H1 (cell line): ENCODE measurements at regions not wholly inside any gene's neighbourhood (a gene's known extent, or its start where the extent isn't known, plus 50 kb on each side); places are given as distances from the start of the nearest gene placed in this dataset.

Experiments used
- CTCF ChIA-PET: fragments of 300-600 bp; sonication (Branson Sonifier 250); formaldehyde crosslinking; loops from one replicate; lab custom pipeline; 2021; ENCODE audit not compliant: partially characterized antibody; lab: Charles Lee
- POLR2A ChIA-PET: fragments of 300-600 bp; sonication (Branson Sonifier 250); formaldehyde crosslinking; loops from one replicate; lab custom pipeline; 2021; ENCODE audit warnings: inconsistent platforms; ENCODE audit not compliant: partially characterized antibody; lab: Charles Lee
- DNase-seq, 2 experiments: peaks; one replicate each; pipeline versions ENCODE4 v3.0.0 to v3.0.0-alpha.2; 2010 to 2022; ENCODE audit warnings: low spot score in 2 of 2, low read depth in 1 of 2, mixed read lengths in 1 of 2
- FAIRE-seq: peaks from 2 replicates; lab custom pipeline; 2011; peaks lifted over from hg19 to GRCh38; lab: Jason Lieb, UNC
- H2AFZ ChIP-seq: 2 replicates; pipeline ENCODE4 v1.8.1; 2012; ENCODE audit warnings: low read length, inconsistent platforms
- H2AK5ac ChIP-seq: 2 replicates; pipeline ENCODE4 v1.6.1; 2013; ENCODE audit warnings: low read depth, low read length
- H2BK120ac ChIP-seq: replicated peaks from 2 replicates; pipeline ENCODE3; 2013; ENCODE audit warnings: low read depth, low read length, inconsistent platforms
- H2BK12ac ChIP-seq: 2 replicates; pipeline ENCODE4 v1.6.1; 2013; ENCODE audit warnings: low read depth, low read length
- H2BK15ac ChIP-seq: 2 replicates; pipeline ENCODE4 v1.6.1; 2013; ENCODE audit warnings: low read length
- H2BK20ac ChIP-seq: 2 replicates; pipeline ENCODE4 v1.6.1; 2013; ENCODE audit warnings: low read length
- H2BK5ac ChIP-seq: 2 replicates; pipeline ENCODE4 v1.6.1; 2013; ENCODE audit warnings: low read depth, low read length
- H3K14ac ChIP-seq: 2 replicates; pipeline ENCODE4 v1.6.1; 2013; ENCODE audit warnings: inconsistent platforms; ENCODE audit not compliant: insufficient read length
- H3K18ac ChIP-seq: 2 replicates; pipeline ENCODE4 v1.6.1; 2013; ENCODE audit warnings: low read length; ENCODE audit errors: extremely low read depth
- H3K23ac ChIP-seq: 2 replicates; pipeline ENCODE4 v1.6.1; 2013; ENCODE audit warnings: inconsistent platforms; ENCODE audit not compliant: insufficient read length
- H3K23me2 ChIP-seq: 2 replicates; pipeline ENCODE4 v1.6.1; 2013; ENCODE audit warnings: low read depth, low read length
- H3K27ac ChIP-seq: 2 replicates; pipeline ENCODE4 v1.6.1; 2011; ENCODE audit warnings: low read depth, low read length, inconsistent platforms
- H3K27me3 ChIP-seq, 4 experiments: replicated peaks in 1 of 4; 1 replicate in 1 of 4; 2 replicates in 3 of 4; pipeline versions ENCODE4 v1.6.1 to v1.8.1; 2011 to 2013; ENCODE audit warnings: low read length in 3 of 4, mild to moderate bottlenecking in 3 of 4, inconsistent platforms in 2 of 4, mixed read lengths in 2 of 4, moderate library complexity in 1 of 4; ENCODE audit not compliant: control insufficient read depth in 3 of 4, insufficient read depth in 3 of 4; ENCODE audit errors: extremely low read depth in 1 of 4
- H3K36me3 ChIP-seq, 4 experiments: 2 replicates each; pipeline versions ENCODE4 v1.6.1 to v1.8.1; 2011 to 2013; ENCODE audit warnings: mild to moderate bottlenecking in 4 of 4, low read length in 3 of 4, moderate library complexity in 2 of 4, control low read depth in 1 of 4, inconsistent platforms in 1 of 4; ENCODE audit not compliant: insufficient read depth in 4 of 4, control insufficient read depth in 2 of 4
- H3K4ac ChIP-seq: replicated peaks from 2 replicates; pipeline ENCODE3; 2013; ENCODE audit warnings: low read length, low read depth, mixed read lengths, inconsistent platforms; ENCODE audit not compliant: insufficient read length
- H3K4me1 ChIP-seq, 4 experiments: replicated peaks in 1 of 4; 1 replicate in 1 of 4; 2 replicates in 3 of 4; pipeline versions ENCODE4 v1.6.1 to v1.8.1; 2011 to 2013; ENCODE audit warnings: low read length in 3 of 4, inconsistent platforms in 2 of 4, mixed read lengths in 1 of 4; ENCODE audit not compliant: insufficient read depth in 4 of 4, control insufficient read depth in 3 of 4
- H3K4me2 ChIP-seq, 2 experiments: 2 replicates each; pipeline versions ENCODE4 v1.6.1 to v1.8.1; 2011 to 2013; ENCODE audit warnings: low read depth in 2 of 2, low read length in 2 of 2, control low read depth in 1 of 2, inconsistent platforms in 1 of 2, mild to moderate bottlenecking in 1 of 2; ENCODE audit not compliant: insufficient read depth in 1 of 2
- H3K4me3 ChIP-seq, 4 experiments: fragments of 200-600, 300-600 bp in 1 of 4; sonication (generic), shearing (Covaris generic), sonication (Bioruptor Twin) in 1 of 4; 2 replicates each; pipeline versions ENCODE4 v1.5.1 to v1.8.1; 2011 to 2016; ENCODE audit warnings: low read length in 4 of 4, low read depth in 3 of 4, control low read depth in 2 of 4, inconsistent platforms in 2 of 4, mild to moderate bottlenecking in 2 of 4, mixed read lengths in 1 of 4, moderate library complexity in 1 of 4; ENCODE audit not compliant: insufficient read depth in 2 of 4; ENCODE audit errors: extremely low read depth in 1 of 4
- H3K56ac ChIP-seq: replicated peaks from 2 replicates; pipeline ENCODE3; 2013; ENCODE audit warnings: low read depth, mild to moderate bottlenecking, mixed read lengths, low read length, inconsistent platforms; ENCODE audit not compliant: insufficient read length
- H3K79me1 ChIP-seq: 2 replicates; pipeline ENCODE4 v1.6.1; 2013; ENCODE audit warnings: low read depth, low read length, control low read depth
- H3K79me2 ChIP-seq, 2 experiments: 2 replicates each; pipeline versions ENCODE4 v1.6.1 to v1.8.1; 2012 to 2013; ENCODE audit warnings: low read length in 2 of 2, mild to moderate bottlenecking in 2 of 2, inconsistent platforms in 1 of 2; ENCODE audit not compliant: insufficient read depth in 2 of 2, control insufficient read depth in 1 of 2
- H3K9ac ChIP-seq, 4 experiments: replicated peaks in 1 of 4; 1 replicate in 1 of 4; 2 replicates in 3 of 4; pipeline versions ENCODE4 v1.6.1 to v1.8.1; 2011 to 2013; ENCODE audit warnings: low read depth in 3 of 4, low read length in 3 of 4, control low read depth in 2 of 4, mild to moderate bottlenecking in 2 of 4, moderate library complexity in 2 of 4, inconsistent platforms in 1 of 4; ENCODE audit errors: extremely low read depth in 1 of 4
- H3K9me3 ChIP-seq, 2 experiments: 2 replicates each; pipeline versions ENCODE4 v1.6.1 to v1.8.1; 2012 to 2013; ENCODE audit warnings: mild to moderate bottlenecking in 2 of 2, moderate library complexity in 2 of 2, control low read depth in 1 of 2, inconsistent platforms in 1 of 2, low read depth in 1 of 2, low read length in 1 of 2, mixed read lengths in 1 of 2; ENCODE audit not compliant: insufficient read depth in 2 of 2
- H4K20me1 ChIP-seq, 2 experiments: replicated peaks in 1 of 2; 2 replicates each; pipeline versions ENCODE3 to v1.8.1; 2011 to 2013; ENCODE audit warnings: inconsistent platforms in 2 of 2, low read length in 2 of 2, mild to moderate bottlenecking in 1 of 2; ENCODE audit not compliant: insufficient read depth in 2 of 2, control insufficient read depth in 1 of 2
- H4K5ac ChIP-seq: 2 replicates; pipeline ENCODE4 v1.6.1; 2013; ENCODE audit warnings: low read length, low read depth, mixed read lengths, inconsistent platforms; ENCODE audit not compliant: insufficient read length
- H4K8ac ChIP-seq: 2 replicates; pipeline ENCODE4 v1.8.0; 2013; ENCODE audit warnings: mild to moderate bottlenecking, moderate library complexity, low read length, inconsistent platforms; ENCODE audit not compliant: insufficient read depth; ENCODE audit errors: extremely low read depth
- H4K91ac ChIP-seq: replicated peaks from 2 replicates; pipeline ENCODE3; 2013; ENCODE audit warnings: low read length, mixed read lengths, inconsistent platforms; ENCODE audit not compliant: insufficient read length
- CEBPB ChIP-seq: IDR thresholded peaks from 2 replicates; pipeline ENCODE4 v1.6.1; 2012; ENCODE audit warnings: low read depth, low read length
- EZH2 ChIP-seq: fragments of 200-600 bp; sonication (generic); IDR thresholded peaks from 2 replicates; pipeline ENCODE4 v1.7.1; 2012; ENCODE audit warnings: low read depth, mild to moderate bottlenecking, moderate library complexity, low read length, inconsistent platforms; ENCODE audit not compliant: severe bottlenecking
- RXRA ChIP-seq: IDR thresholded peaks from 2 replicates; pipeline ENCODE4 v1.6.1; 2011; ENCODE audit warnings: low read depth, mild to moderate bottlenecking, low read length, moderate library complexity; ENCODE audit not compliant: insufficient read depth
- SRF ChIP-seq: IDR thresholded peaks from 2 replicates; pipeline ENCODE4 v1.6.1; 2011; ENCODE audit warnings: mild to moderate bottlenecking, low read depth, low read length, moderate library complexity

DNA sequence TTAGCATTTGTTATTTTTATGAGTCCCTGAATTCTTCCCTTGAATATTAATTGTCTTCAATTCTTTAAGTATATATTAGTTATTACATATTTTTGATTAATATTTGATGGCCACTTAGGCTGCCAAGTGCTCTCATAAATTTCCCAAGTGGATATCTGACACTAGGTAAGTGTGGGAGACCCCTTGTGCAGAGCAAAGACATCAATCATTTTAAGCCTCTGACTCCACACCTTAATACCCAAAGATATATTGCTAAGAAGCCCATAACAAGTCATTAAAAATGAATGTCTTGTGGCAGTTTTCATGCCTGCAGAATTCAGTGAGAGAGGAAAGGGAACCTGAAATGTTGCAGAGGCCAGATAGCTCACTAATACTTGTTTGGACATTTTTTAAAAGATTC lies 58.4 kb upstream of the PROX1 start:
- no peak overlapping the region for H2BK5ac ChIP-seq
- H4K20me1 ChIP-seq = no peaks in the 10 kb centered on the region
- no peak overlapping the region for H3K4ac ChIP-seq
- no peak overlapping the region for H3K14ac ChIP-seq
- H2BK20ac ChIP-seq = no peak overlapping the region
- no peaks in the 10 kb centered on the region for H3K4me1 ChIP-seq
- no peak overlapping the region for H2BK120ac ChIP-seq
- no peak overlapping the region for H2AK5ac ChIP-seq
- H3K36me3 ChIP-seq = no peaks in the 10 kb centered on the region
- TF ChIP-seq CEBPB (no peak), RXRA (no peak), EZH2 (no peak), SRF (no peak)
- TF ChIP-seq, all 59 proteins: peak for 0
- H3K79me2 ChIP-seq = no peaks in the 10 kb centered on the region
- H3K18ac ChIP-seq = no peak overlapping the region
- H2BK15ac ChIP-seq = no peak overlapping the region
- no peak overlapping the region for H3K56ac ChIP-seq
- no peak overlapping the region for H4K5ac ChIP-seq
- no peak overlapping the region for H3K23ac ChIP-seq
- no peak overlapping the region for H3K4me3 ChIP-seq
- FAIRE-seq (no peak), DNase-seq (no peak)
- no peaks in the 10 kb centered on the region for H3K9me3 ChIP-seq
- POLR2A ChIA-PET = no interaction called here
- CTCF ChIA-PET = interaction anchor here (1.6 kb wide), 1 partner anchor 194 kb away, joined by 4 read pairs; no protein-coding TSS in a partner anchor
- no peak overlapping the region for H2AFZ ChIP-seq
- no peaks in the 10 kb centered on the region for H3K23me2 ChIP-seq
- no peak overlapping the region for H3K4me2 ChIP-seq
- H4K91ac ChIP-seq = no peak overlapping the region
- H3K9ac ChIP-seq = no peak overlapping the region
- H2BK12ac ChIP-seq = no peak overlapping the region
- H3K79me1 ChIP-seq = no peaks in the 10 kb centered on the region
- H3K27me3 ChIP-seq = no peaks in the 10 kb centered on the region
- H4K8ac ChIP-seq = no peak overlapping the region
- no peak overlapping the region for H3K27ac ChIP-seq
